Germinal center (tissue), 1 donor: ENCODE measurements at regions not wholly inside any gene's neighbourhood (a gene's known extent, or its start where the extent isn't known, plus 50 kb on each side); places are given as distances from the start of the nearest gene placed in this dataset.

Experiments
- DNase-seq: peaks from one replicate; pipeline ENCODE4 v3.0.0; 2012; ENCODE audit warnings: mixed read lengths, low spot score

GRCh38 chr9:13596383-13596970 is 317.0 kb upstream of the MPDZ start:
- no peak for DNase-seq

GRCh38 chr9:13590996-13591395 is 311.5 kb upstream of the MPDZ start:
- DNase-seq = no peak

- DNase-seq = no peak
These were observed 309.7 kb upstream of the MPDZ start for GRCh38 chr9:13589034-13589737.

GRCh38 chr9:13588151-13589033 is 308.9 kb upstream of the MPDZ start:
- no peak for DNase-seq

GRCh38 chr9:13587571-13587970 is 308.1 kb upstream of the MPDZ start:
- no peak for DNase-seq

GRCh38 chr9:13586587-13587374 is 307.3 kb upstream of the MPDZ start:
- no peak for DNase-seq

- DNase-seq = no peak
These were observed 301.3 kb upstream of the MPDZ start for GRCh38 chr9:13580760-13581159.

GRCh38 chr9:13580131-13580530 is 300.6 kb upstream of the MPDZ start:
- DNase-seq = no peak

GRCh38 chr9:13576101-13576500 is 296.6 kb upstream of the MPDZ start:
- DNase-seq = no peak

GRCh38 chr9:13575558-13575957 is 296.1 kb upstream of the MPDZ start:
- no peak for DNase-seq

GRCh38 chr9:13570068-13570974 is 290.8 kb upstream of the MPDZ start:
- DNase-seq = no peak

GRCh38 chr9:13569602-13570067 is 290.1 kb upstream of the MPDZ start:
- no peak for DNase-seq

GRCh38 chr9:13568841-13569601 is 289.5 kb upstream of the MPDZ start:
- DNase-seq = no peak

- no peak for DNase-seq
These were observed 288.9 kb upstream of the MPDZ start for GRCh38 chr9:13568405-13568804.

GRCh38 chr9:13567833-13568232 is 288.3 kb upstream of the MPDZ start:
- DNase-seq = no peak

- DNase-seq = no peak
These were observed 278.3 kb upstream of the MPDZ start for GRCh38 chr9:13557746-13558145.

GRCh38 chr9:13556656-13557055 is 277.2 kb upstream of the MPDZ start:
- DNase-seq = no peak

GRCh38 chr9:13555989-13556500 is 276.6 kb upstream of the MPDZ start:
- DNase-seq = no peak

GRCh38 chr9:13555516-13555915 is 276.0 kb upstream of the MPDZ start:
- no peak for DNase-seq

GRCh38 chr9:13554626-13555025 is 275.1 kb upstream of the MPDZ start:
- DNase-seq = no peak
